Testis (tissue), 2 donors: ENCODE measurements at regions not wholly inside any gene's neighbourhood (a gene's known extent, or its start where the extent isn't known, plus 50 kb on each side); places are given as distances from the start of the nearest gene placed in this dataset.

ENCODE experiments used
- DNase-seq: peaks from one replicate; pipeline ENCODE4 v3.0.0-alpha.2; 2019
- H3K27ac ChIP-seq, 2 donors: fragments of 200-600 bp; sonication (generic); one replicate each; pipeline ENCODE4 v1.5.1; 2019
- H3K27me3 ChIP-seq: fragments of 200-600 bp; sonication (generic); one replicate; pipeline ENCODE4 v1.5.1; 2019
- H3K36me3 ChIP-seq: fragments of 200-600 bp; sonication (generic); one replicate; pipeline ENCODE4 v1.5.1; 2017; ENCODE audit warnings: low read depth; ENCODE audit errors: missing control alignments
- H3K4me1 ChIP-seq: fragments of 200-600 bp; sonication (generic); one replicate; pipeline ENCODE4 v1.5.1; 2019
- H3K4me3 ChIP-seq, 2 donors: fragments of 200-600 bp; sonication (generic); one replicate each; pipeline ENCODE4 v1.5.1; 2017 to 2019
- H3K9me3 ChIP-seq: fragments of 200-600 bp; sonication (generic); one replicate; pipeline ENCODE4 v1.5.1; 2017
- CTCF ChIP-seq, 3 experiments: fragments of 450-650 bp in 2 of 3; fragments of 200-600 bp in 1 of 3; sonication (generic) in 1 of 3; IDR thresholded peaks; one replicate each; pipeline ENCODE4 v1.5.1; 2016 to 2019; ENCODE audit warnings: antibody characterized with exemption in 3 of 3, mild to moderate bottlenecking in 2 of 3, moderate library complexity in 1 of 3
- POLR2A ChIP-seq: fragments of 450-650 bp; IDR thresholded peaks from one replicate; pipeline ENCODE4 v1.6.1; 2017; ENCODE audit warnings: antibody characterized with exemption, mild to moderate bottlenecking, moderate library complexity
- WGBS, 2 donors: methylation state at CpG; one replicate each; pipeline ENCODE4 v1.1.5; 2018; 5-methylcytosine and 5-hydroxymethylcytosine counted together
- intact Hi-C: fragments of 100-400 bp; cut with DNase I; formaldehyde crosslinking; loops from one replicate; pipeline ENCODE4 v1.15.1; 2023; ENCODE audit warnings: low total_unique reads

DNA sequence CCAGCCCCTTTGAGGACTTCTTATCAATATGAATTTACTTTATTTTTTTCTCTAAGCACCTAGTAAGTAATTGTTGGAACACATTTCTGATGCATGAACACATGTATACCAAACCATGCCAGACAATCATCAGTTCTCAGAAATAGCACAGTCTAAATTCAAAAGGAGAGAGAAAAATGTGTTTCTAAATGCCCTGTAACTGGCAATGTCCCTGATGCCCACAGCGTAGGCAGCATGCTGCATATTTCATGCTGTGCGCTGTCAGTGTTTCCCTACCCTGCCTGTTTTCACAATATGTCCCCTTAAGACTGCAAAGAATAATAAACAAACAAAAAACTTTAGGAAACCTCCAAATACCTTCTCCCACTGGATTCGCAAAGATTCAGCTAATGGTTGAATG, 881.0 kb upstream of the CHAC2 start:
- no peaks in the 10 kb centered on the region for H3K4me1 ChIP-seq
- H3K27me3 ChIP-seq, result no peaks in the 10 kb centered on the region
- H3K27ac ChIP-seq, result no peak overlapping the region
- H3K36me3 ChIP-seq, result no peaks in the 10 kb centered on the region
- H3K9me3 ChIP-seq, result no peaks in the 10 kb centered on the region
- DNase-seq, result no peak
- intact Hi-C loops, result no loop called here
- TF ChIP-seq CTCF (IDR thresholded peaks at IDR 0.05) (no peak), POLR2A (no peak)
- WGBS, 2 donors, result 92% methylated on average over 3 of the region's 3 CpGs
- H3K4me3 ChIP-seq, result no peak overlapping the region

GRCh38 chr2:52884761-52885352, 882.7 kb upstream of the CHAC2 start:
- Histone ChIP-seq H3K36me3 (no peaks in the 10 kb centered on the region), H3K9me3 (no peaks in the 10 kb centered on the region), H3K4me1 (no peaks in the 10 kb centered on the region), H3K27me3 (no peaks in the 10 kb centered on the region), H3K4me3 (no peak overlapping the region), H3K27ac (no peak overlapping the region)
- intact Hi-C loops, result no loop called here
- DNase-seq, result no peak
- TF ChIP-seq CTCF (IDR thresholded peaks at IDR 0.05) (no peak), POLR2A (no peak)
- WGBS, 2 donors, result 51 to 60% methylated on average over 3 of the region's 3 CpGs

DNA sequence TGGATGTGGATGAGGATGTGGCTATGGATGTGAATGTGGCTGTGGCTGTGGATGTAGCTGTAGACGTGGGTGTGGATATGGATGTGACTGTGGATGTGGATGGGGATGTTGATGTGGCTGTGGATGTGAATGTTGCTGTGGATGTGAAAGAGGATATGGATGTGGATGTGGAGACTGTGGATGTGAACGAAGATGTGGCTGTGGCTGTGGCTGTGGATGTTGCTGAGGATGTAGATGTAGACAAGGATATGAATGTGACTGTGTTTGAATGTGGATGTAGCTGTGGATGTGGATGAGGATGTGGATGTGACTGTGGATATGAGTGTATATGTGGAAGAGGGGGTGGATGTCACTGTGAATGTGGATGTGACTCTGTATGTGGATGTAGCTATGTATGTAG, 884.6 kb upstream of the CHAC2 start:
- no peak overlapping the region for H3K27ac ChIP-seq
- no peak for TF ChIP-seq CTCF (IDR thresholded peaks at IDR 0.05)
- no peak for TF ChIP-seq POLR2A

GRCh38 chr2:52881606-52882005, 886.0 kb upstream of the CHAC2 start:
- DNase-seq, result no peak

More for the DNA sequence above, 884.6 kb upstream of the CHAC2 start:
- no peaks in the 10 kb centered on the region for H3K9me3 ChIP-seq
- no peak overlapping the region for H3K4me3 ChIP-seq
- no peaks in the 10 kb centered on the region for H3K4me1 ChIP-seq
- intact Hi-C loops, result no loop called here
- WGBS, 2 donors, result 67 to 75% methylated on average over 2 of the region's 2 CpGs
- H3K36me3 ChIP-seq, result no peaks in the 10 kb centered on the region
- DNase-seq, result no peak
- no peaks in the 10 kb centered on the region for H3K27me3 ChIP-seq

More at GRCh38 chr2:52881606-52882005, 886.0 kb upstream of the CHAC2 start:
- Histone ChIP-seq H3K4me1 (no peaks in the 10 kb centered on the region), H3K9me3 (no peaks in the 10 kb centered on the region), H3K36me3 (no peaks in the 10 kb centered on the region), H3K4me3 (no peak overlapping the region), H3K27me3 (no peaks in the 10 kb centered on the region), H3K27ac (no peak overlapping the region)
- intact Hi-C loops, result no loop called here
- WGBS, 2 donors, result 82 to 96% methylated on average over 1 of the region's 1 CpG
- TF ChIP-seq POLR2A (no peak), CTCF (IDR thresholded peaks at IDR 0.05) (no peak)
